Glutamatergic neuron (in vitro differentiated cells): ENCODE measurements at regions not wholly inside any gene's neighbourhood (a gene's known extent, or its start where the extent isn't known, plus 50 kb on each side); places are given as distances from the start of the nearest gene placed in this dataset.

Source experiments
- DNase-seq: peaks from one replicate; pipeline ENCODE4 v3.0.0; 2022
- H3K27ac Mint-ChIP-seq: one replicate; pipeline ENCODE4 v1.8.0; 2020; ENCODE audit warnings: mild to moderate bottlenecking, mixed read lengths, inconsistent platforms; ENCODE audit not compliant: unreplicated experiment
- H3K27me3 Mint-ChIP-seq: one replicate; pipeline ENCODE4 v1.8.0; 2020; ENCODE audit warnings: mild to moderate bottlenecking, moderate library complexity, mixed read lengths, inconsistent platforms; ENCODE audit not compliant: unreplicated experiment
- H3K36me3 Mint-ChIP-seq: one replicate; pipeline ENCODE4 v1.8.0; 2020; ENCODE audit warnings: mild to moderate bottlenecking, mixed read lengths, inconsistent platforms; ENCODE audit not compliant: unreplicated experiment
- H3K4me1 Mint-ChIP-seq: one replicate; pipeline ENCODE4 v1.8.0; 2020; ENCODE audit warnings: mild to moderate bottlenecking, low read depth, mixed read lengths, inconsistent platforms; ENCODE audit not compliant: unreplicated experiment
- H3K4me3 Mint-ChIP-seq: one replicate; pipeline ENCODE4 v1.8.0; 2020; ENCODE audit warnings: mild to moderate bottlenecking, mixed read lengths, inconsistent platforms; ENCODE audit not compliant: unreplicated experiment
- H3K9me3 Mint-ChIP-seq: one replicate; pipeline ENCODE4 v1.8.0; 2020; ENCODE audit warnings: mild to moderate bottlenecking, moderate library complexity, mixed read lengths, inconsistent platforms; ENCODE audit not compliant: unreplicated experiment
- TF ChIP-seq, protein P1 (sequence below): fragments of 200-600 bp; sonication (generic); IDR thresholded peaks from one replicate; pipeline ENCODE4 v1.5.0; 2021; ENCODE audit not compliant: partially characterized antibody, unreplicated experiment

DNA sequence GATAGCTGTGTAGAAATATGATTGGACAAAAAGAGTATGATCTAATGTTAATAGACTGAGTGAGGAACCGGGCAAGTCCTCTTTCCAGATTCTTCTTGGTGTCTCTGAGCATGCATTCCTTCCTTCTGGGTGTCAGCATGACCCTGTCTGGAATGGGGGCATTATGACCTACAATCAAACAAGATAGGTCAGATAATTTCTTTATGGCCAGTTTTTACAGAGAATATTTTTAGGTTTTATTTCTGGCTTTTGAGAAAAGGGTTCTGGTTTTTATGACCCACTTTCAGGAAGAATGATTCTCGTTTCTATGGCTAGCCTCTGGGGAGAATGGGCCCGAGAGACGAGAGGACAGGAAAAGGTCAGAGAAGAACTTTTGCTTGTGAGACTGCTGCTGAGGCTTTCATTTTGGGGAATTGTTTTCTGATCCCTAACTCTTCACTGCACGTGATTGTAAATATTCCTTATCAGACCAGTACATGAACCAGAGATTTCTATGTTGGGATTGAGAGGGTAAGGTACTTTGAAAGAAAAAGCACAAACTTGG is 383.8 kb downstream of the AASDHPPT start:
- no peak for DNase-seq
- Mint-ChIP-seq H3K9me3 (no peaks in the 10 kb centered on the region), H3K4me3 (no peak overlapping the region), H3K36me3 (no peaks in the 10 kb centered on the region), H3K27me3 (peaks cover 2% of the 10 kb centered on the region), H3K4me1 (peaks cover 21% of the 10 kb centered on the region), H3K27ac (no peak overlapping the region)
- TF ChIP-seq, protein P1, sequence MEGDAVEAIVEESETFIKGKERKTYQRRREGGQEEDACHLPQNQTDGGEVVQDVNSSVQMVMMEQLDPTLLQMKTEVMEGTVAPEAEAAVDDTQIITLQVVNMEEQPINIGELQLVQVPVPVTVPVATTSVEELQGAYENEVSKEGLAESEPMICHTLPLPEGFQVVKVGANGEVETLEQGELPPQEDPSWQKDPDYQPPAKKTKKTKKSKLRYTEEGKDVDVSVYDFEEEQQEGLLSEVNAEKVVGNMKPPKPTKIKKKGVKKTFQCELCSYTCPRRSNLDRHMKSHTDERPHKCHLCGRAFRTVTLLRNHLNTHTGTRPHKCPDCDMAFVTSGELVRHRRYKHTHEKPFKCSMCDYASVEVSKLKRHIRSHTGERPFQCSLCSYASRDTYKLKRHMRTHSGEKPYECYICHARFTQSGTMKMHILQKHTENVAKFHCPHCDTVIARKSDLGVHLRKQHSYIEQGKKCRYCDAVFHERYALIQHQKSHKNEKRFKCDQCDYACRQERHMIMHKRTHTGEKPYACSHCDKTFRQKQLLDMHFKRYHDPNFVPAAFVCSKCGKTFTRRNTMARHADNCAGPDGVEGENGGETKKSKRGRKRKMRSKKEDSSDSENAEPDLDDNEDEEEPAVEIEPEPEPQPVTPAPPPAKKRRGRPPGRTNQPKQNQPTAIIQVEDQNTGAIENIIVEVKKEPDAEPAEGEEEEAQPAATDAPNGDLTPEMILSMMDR = no peak

DNA sequence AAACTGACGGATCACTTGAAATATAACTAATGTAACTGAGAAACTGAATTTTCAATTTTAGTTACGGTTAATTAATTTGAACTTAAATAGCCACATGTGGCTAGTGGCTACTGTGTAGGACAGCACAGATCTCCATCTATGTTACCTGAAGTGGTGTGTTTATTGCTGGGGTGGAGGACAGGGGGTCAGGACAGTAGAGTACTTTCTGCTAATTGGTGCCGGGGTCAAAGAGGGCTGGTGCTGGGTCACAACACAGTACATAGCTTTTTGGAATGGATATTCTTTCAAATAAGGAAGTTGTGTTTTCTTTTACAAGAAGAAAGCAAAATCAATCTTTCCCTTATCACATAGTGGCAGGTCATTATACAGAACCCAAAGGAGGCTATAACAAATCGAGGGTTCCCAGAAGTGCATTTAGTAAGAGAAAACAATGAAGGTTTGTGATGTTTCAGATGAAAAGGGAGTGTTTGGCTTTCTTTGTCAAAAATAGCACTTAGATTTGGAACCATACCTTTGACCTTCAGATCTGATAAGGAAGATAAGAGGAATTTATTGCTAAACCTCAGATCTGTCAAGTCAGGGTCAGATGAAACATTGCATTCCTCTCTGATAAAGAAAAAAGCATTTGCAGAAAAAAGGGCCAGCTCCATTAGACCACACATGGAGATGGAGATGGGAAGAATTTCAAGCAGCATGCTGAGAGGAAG is 384.5 kb downstream of the AASDHPPT start:
- Mint-ChIP-seq H3K4me1 (peaks cover 24% of the 10 kb centered on the region), H3K9me3 (no peaks in the 10 kb centered on the region), H3K27me3 (peaks cover 2% of the 10 kb centered on the region), H3K27ac (no peak overlapping the region), H3K36me3 (no peaks in the 10 kb centered on the region), H3K4me3 (no peak overlapping the region)
- TF ChIP-seq, protein P1 = no peak
- no peak for DNase-seq

DNA sequence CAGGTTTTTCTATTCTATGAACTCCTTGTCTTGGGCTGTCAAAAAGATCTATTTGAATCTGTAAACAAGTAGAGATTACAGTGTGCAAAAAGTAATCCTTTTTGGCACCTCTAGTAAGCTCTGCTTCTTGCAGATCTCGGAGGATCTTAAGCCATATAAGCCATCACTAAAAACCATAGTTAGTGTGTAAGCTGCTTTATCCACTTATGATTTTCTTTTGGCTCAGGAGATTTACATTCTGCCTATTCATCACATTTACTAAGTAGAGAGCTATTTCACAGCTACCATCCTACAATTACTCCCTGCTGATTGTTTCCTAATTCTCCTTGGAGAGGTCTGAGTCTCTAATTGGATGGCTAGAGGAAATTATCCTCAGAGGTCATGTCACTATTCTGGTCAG is 385.7 kb downstream of the AASDHPPT start:
- Mint-ChIP-seq H3K4me3 (no peak overlapping the region), H3K27me3 (peaks cover 2% of the 10 kb centered on the region), H3K27ac (no peak overlapping the region), H3K9me3 (no peaks in the 10 kb centered on the region), H3K36me3 (no peaks in the 10 kb centered on the region), H3K4me1 (peaks cover 27% of the 10 kb centered on the region)
- TF ChIP-seq, protein P1 = no peak
- no peak for DNase-seq

DNA sequence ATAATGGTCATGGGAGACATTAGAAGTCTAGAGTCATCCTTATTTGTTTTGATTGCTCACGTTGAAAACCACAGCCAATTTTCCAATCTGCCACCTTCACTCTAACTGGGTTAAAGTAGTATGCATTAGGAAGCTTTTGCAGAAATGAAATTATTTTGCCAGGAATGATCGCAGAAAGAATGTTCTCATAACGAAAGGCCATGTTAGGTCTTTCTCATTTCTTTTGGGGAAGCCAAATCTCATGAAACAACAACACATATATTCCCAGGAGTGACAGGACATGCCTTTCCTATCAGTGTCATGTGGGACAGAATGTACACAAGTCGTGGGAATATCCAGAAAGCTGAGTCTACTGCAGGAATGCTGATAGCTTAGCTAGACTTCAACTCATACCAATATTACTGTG is 386.3 kb downstream of the AASDHPPT start:
- Mint-ChIP-seq H3K9me3 (no peaks in the 10 kb centered on the region), H3K27me3 (peaks cover 2% of the 10 kb centered on the region), H3K27ac (no peak overlapping the region), H3K4me1 (peaks cover 30% of the 10 kb centered on the region), H3K36me3 (no peaks in the 10 kb centered on the region), H3K4me3 (no peak overlapping the region)
- TF ChIP-seq, protein P1 = no peak
- DNase-seq = no peak

DNA sequence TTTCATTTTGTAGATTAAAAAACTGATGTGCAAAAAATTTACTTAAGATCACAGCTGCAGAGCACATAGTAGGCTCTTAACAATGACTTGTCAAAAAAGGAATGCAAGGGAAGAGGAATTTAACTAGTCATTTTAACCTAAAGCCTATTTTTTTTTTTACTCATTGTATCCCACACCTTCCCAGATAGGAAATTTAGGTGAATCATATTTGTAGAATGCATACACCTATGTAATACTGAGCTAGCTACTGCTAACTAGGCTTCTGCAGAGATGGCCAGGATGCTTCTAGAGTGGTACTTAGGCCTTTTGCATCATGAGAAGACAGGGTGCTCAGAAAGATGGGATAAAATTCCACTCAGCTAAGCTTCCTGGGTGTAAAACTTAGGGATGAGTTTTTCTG is 387.3 kb downstream of the AASDHPPT start:
- Mint-ChIP-seq H3K36me3 (no peaks in the 10 kb centered on the region), H3K4me1 (peaks cover 30% of the 10 kb centered on the region), H3K27me3 (peaks cover 2% of the 10 kb centered on the region), H3K4me3 (no peak overlapping the region), H3K9me3 (no peaks in the 10 kb centered on the region), H3K27ac (no peak overlapping the region)
- DNase-seq = no peak
- TF ChIP-seq, protein P1 = no peak
